HG02588 (cell line): ENCODE measurements at regions not wholly inside any gene's neighbourhood (a gene's known extent, or its start where the extent isn't known, plus 50 kb on each side); places are given as distances from the start of the nearest gene placed in this dataset.

Experiments
- ATAC-seq: cut with Tn5 transposase; IDR thresholded peaks from one replicate; pipeline ENCODE4 v1.9.1; 2021; ENCODE audit warnings: mild to moderate bottlenecking, moderate library complexity; ENCODE audit not compliant: unreplicated experiment

DNA sequence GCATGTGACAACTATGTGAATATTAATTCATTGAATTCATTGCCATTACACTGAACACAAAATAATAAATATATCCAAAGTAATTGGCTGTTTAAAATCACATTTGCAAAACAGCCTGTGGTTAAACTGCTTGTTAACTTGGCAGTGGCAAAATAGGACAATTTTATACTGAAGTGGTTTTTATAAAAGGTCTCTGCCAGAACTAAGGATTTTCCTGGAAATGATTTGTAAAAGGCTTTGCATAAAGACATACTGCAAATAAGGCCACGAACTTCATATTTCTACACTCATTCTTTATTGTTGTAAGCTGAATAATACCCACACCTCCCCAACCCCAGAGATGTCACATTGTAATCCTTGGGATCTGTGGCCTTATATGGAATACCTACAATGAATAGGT is 370.3 kb upstream of the RGMB start:
- ATAC-seq, result no peak

GRCh38 chr5:98414938-98415337 is 358.5 kb upstream of the RGMB start:
- ATAC-seq, result no peak

GRCh38 chr5:98415663-98416062 is 357.8 kb upstream of the RGMB start:
- ATAC-seq, result no peak

- no peak for ATAC-seq
These were observed 356.9 kb upstream of the RGMB start for GRCh38 chr5:98416541-98416940.

- no peak for ATAC-seq
These were observed 353.6 kb upstream of the RGMB start for GRCh38 chr5:98419825-98420224.

DNA sequence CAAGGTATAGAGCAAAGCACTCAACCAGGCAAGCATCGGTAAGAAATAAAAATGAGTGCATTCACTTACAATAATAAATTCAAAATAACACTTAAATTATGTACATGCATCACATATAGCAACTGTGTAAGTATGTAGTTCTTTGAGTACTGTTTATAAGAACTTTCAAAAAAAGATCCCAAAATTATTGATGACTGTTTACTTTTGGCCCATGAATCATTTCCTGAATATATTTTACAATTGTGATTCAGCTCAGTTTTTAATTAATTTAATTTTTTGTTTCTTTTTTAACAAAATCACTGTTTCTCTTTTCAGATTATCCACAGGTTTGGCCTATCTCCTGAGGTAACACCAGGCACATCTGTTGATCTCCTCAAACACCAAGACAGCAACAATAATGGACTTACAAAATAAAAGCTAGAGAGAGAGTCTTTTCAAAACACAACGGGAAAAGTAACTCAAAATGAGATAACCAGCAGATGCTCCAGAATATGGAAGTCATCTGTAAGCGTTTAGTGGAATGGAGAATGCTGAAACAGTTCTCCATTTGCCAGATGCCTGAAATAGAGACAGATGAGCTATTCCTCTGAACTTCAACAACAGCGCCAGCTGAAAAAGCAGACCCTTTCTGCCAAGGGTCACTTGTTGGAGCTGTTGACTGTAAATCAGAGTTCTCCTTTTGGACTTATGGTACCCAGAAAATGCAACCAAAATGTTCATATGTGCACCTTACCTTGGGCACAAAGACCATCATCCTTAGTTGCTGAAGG is 348.6 kb upstream of the RGMB start:
- ATAC-seq, result no peak

GRCh38 chr5:98425640-98426039 is 347.8 kb upstream of the RGMB start:
- ATAC-seq, result no peak

GRCh38 chr5:98428806-98429205 is 344.7 kb upstream of the RGMB start:
- peak; percentile 69 for ATAC-seq

DNA sequence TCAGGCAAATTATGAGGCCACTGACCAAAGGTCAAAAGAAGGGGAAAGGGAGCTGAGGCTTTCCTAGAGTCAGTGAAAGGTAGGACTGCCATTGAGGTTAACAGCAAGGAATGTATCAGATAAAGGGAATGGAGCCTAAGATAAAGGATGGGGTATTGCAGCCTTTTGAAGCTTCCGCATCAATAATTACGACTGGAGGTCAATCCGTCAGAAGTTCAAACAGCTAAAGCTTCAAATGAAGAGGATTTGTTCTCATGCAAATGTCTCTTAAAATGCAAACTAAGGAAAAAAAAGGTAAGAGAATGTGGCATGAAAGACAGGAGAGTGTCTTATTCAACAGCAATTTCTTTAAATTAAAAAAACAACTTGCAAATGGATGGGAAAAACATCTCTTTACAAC is 341.1 kb upstream of the RGMB start:
- ATAC-seq, result no peak

DNA sequence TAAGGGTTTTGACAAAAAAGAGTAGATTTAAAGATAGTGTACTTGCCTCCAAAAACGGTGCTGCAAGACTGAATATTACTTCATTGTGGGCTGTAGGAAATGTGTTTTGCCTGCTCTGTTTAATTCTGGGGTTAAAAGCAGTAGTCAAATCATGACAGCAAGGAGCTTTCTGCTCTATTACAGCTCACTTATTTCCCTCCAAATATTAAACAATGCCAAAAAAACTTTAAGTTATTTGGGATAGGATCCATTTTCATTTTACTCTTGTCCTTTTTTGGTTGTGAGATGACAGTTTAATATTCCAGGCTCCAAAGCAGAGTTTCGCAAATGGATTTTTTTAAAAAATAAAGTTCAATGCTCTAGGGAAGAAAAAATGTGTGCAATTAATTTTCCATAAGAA is 340.4 kb upstream of the RGMB start:
- ATAC-seq, result no peak

- ATAC-seq, result no peak
These were observed 339.8 kb upstream of the RGMB start for GRCh38 chr5:98433673-98434072.

DNA sequence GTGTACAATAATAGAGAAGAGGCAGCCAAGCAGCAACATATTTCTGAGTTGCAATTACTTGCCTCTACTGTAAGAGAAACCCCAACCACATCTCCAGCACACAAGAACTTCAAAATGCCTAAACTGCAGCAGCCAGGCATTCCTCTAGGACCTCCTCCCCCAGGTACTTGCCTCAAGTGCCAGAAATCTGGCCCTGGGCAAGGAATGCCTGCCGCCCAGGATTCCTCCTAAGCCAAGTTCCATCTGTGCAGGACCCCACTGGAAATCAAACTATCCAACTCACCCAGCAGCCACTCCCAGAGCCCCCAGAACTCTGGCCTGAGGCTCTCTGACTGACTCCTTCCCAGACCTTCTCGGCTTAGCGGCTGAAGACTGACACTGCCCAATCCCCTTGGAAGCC is 336.8 kb upstream of the RGMB start:
- no peak for ATAC-seq

DNA sequence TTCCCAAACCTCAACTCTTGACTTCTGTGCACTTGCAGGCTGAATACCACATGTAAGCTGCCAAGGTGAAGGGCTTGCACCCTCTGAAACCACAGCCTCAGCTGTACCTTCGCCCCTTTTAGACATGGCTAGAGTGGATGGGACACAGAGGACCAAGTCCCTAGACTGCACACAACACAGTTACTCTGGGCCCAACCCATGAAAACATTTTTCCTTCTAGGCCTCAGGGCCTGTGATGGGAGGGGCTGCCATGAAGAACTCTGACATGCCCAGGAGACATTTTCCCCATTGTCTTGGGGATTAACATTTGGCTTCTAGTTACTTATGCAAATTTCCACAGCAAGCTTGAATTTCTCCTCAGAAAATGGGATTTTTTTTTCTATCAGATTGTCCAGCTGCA is 331.0 kb upstream of the RGMB start:
- ATAC-seq, result no peak

- ATAC-seq, result no peak
These were observed 329.6 kb upstream of the RGMB start for GRCh38 chr5:98443881-98444280.

DNA sequence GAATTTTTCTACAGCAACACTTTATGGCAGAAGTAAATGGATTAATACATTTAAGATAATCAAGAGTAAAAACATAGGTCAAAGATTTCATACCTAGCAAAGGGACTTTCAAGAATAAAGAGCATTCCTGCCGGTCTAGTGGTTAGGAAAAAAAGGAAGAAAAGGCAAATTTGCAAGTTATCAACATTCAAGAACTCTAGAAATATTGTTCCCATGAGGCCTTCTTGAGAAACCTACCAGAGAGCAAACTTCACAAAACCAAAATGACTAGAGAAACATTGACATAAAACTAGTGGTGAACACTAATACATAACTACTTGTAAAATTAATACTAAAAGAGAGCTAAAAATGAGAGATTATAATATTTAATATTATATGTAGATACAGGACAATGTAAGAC is 320.2 kb upstream of the RGMB start:
- ATAC-seq, result no peak

DNA sequence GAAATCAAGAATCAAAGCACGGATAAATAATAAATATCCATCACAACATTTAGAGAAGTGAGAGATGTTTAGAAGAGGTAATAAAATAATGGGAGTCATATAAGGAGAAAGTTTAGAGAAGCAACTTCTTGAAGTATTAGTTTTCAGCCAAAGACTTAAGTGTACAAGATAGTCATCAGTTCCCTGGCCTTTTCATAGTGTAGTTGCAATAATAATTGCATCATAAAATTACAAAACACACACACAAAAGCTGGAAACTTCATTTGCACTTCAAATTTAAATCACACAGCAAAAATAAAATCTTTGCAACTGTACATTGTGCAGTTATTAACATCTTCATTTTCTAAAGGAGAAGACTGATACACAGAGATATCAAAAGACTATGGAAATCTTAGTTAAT is 319.1 kb upstream of the RGMB start:
- ATAC-seq, result no peak

DNA sequence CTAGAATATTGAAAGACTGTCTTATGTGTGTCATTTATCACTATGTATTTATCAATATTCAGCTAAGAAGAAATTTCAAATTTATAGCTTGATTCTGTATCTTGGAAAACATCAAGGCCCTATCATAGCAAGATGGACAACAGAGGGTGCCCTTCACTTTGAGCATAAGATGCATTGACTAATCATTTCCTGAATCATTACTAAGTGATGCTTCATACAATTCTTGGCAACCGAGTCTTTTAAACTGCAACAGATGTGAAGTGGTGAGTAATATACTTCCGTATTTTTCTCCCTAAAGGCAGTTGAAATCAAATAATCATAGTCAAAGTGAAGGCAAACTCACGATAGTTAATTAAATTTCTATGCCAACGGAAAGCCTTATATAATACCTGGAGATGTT is 318.6 kb upstream of the RGMB start:
- no peak for ATAC-seq

DNA sequence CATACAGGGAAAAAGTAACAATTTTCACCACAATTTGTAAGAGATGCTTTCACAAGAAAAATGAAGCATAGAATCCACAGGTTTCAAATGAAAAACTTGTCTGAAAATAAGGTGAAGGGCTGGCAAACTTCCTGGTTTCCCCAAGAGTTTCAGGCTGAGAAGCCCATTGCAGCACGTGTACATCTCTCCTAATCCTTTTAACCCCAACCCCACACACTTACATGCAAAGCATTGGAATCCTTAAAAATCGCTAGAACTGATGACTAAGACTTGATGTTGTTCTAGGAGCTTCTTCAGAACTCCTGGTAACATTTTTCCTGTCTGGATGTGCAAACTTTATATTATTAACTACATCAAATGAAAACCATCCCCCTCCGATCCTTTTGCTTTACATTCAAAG is 317.8 kb upstream of the RGMB start:
- no peak for ATAC-seq

GRCh38 chr5:98458004-98458403 is 315.5 kb upstream of the RGMB start:
- no peak for ATAC-seq

DNA sequence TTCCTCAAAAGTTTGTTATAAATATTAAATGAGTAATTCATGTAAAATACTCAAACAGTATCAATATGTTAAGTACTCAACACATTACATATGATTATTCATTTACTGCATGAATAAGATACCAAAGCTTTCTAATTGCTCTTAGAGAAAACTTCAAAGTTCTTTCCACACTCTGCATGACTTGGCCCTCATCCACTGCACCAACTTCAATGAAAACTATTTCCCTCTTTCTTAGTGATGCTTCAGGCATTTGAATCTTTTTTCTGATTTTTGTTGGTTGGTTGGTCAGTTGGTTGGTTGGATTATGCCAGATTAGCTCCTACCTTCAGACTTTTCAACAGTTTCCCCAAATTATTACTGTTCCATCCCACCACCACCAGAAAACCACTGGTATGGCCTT is 314.7 kb upstream of the RGMB start:
- ATAC-seq, result no peak

GRCh38 chr5:98460536-98460935 is 312.9 kb upstream of the RGMB start:
- no peak for ATAC-seq

- no peak for ATAC-seq
These were observed 312.0 kb upstream of the RGMB start for GRCh38 chr5:98461485-98461884.

- no peak for ATAC-seq
These were observed 310.2 kb upstream of the RGMB start for GRCh38 chr5:98463222-98463621.
